Activated CD8-positive, alpha-beta T cell treated with anti-CD3 and anti-CD28 coated beads for 36 hours (primary cell): ENCODE measurements at regions not wholly inside any gene's neighbourhood (a gene's known extent, or its start where the extent isn't known, plus 50 kb on each side); places are given as distances from the start of the nearest gene placed in this dataset.

Experiments used
- ATAC-seq: fragments of 200-7000 bp; cut with Tn5 transposase; one replicate; pipeline ENCODE4 v1.10.0; 2021; ENCODE audit warnings: mild to moderate bottlenecking, moderate library complexity
- CTCF ChIA-PET: fragments of 350-600 bp; sonication (Branson Sonifier 250); formaldehyde crosslinking; loops from one replicate; lab custom pipeline; 2021; ENCODE audit warnings: antibody characterized with exemption; lab: Charles Lee
- POLR2A ChIA-PET: fragments of 350-600 bp; sonication (Branson Sonifier 250); formaldehyde crosslinking; loops from one replicate; lab custom pipeline; 2021; ENCODE audit warnings: antibody characterized with exemption; lab: Charles Lee
- DNase-seq: peaks from one replicate; pipeline ENCODE4 v3.0.0-alpha.2; 2020
- H3K27ac Mint-ChIP-seq: one replicate; pipeline ENCODE4 v1.8.0; 2021; ENCODE audit warnings: mild to moderate bottlenecking, mixed read lengths
- H3K27me3 Mint-ChIP-seq: one replicate; pipeline ENCODE4 v1.8.0; 2021; ENCODE audit warnings: mixed read lengths
- H3K36me3 Mint-ChIP-seq: one replicate; pipeline ENCODE4 v1.8.0; 2021; ENCODE audit warnings: low read depth, mixed read lengths
- H3K4me1 Mint-ChIP-seq: one replicate; pipeline ENCODE4 v1.8.0; 2021; ENCODE audit warnings: low read depth, mixed read lengths
- H3K4me3 Mint-ChIP-seq: one replicate; pipeline ENCODE4 v1.8.0; 2021; ENCODE audit warnings: mild to moderate bottlenecking, moderate library complexity, mixed read lengths
- H3K9me3 Mint-ChIP-seq: one replicate; pipeline ENCODE4 v1.8.0; 2021; ENCODE audit warnings: mixed read lengths
- CTCF ChIP-seq: fragments of 200-600 bp; IDR thresholded peaks from one replicate; pipeline ENCODE4 v1.8.0; 2022; ENCODE audit warnings: antibody characterized with exemption, mild to moderate bottlenecking
- intact Hi-C: fragments of 100-400 bp; cut with micrococcal nuclease; formaldehyde crosslinking; loops from one replicate; pipeline ENCODE4 v1.10.0; 2022

GRCh38 chr6:139628270-139628669 is 253.8 kb upstream of the CITED2 start:
- no peak for TF ChIP-seq CTCF
- no peak for DNase-seq
- Mint-ChIP-seq H3K4me3 (no peak overlapping the region), H3K4me1 (peaks cover 3% of the 10 kb centered on the region), H3K36me3 (no peaks in the 10 kb centered on the region), H3K27ac (no peak overlapping the region), H3K9me3 (no peaks in the 10 kb centered on the region), H3K27me3 (peaks cover 16% of the 10 kb centered on the region)
- no peak for ATAC-seq
- ChIA-PET POLR2A (no interaction called here), CTCF (no interaction called here)
- intact Hi-C loops: no loop called here

- no peak for TF ChIP-seq CTCF
- no peak for DNase-seq
- ChIA-PET POLR2A (no interaction called here), CTCF (no interaction called here)
- Mint-ChIP-seq H3K4me1 (peaks cover 3% of the 10 kb centered on the region), H3K36me3 (no peaks in the 10 kb centered on the region), H3K27me3 (peaks cover 16% of the 10 kb centered on the region), H3K27ac (no peak overlapping the region), H3K9me3 (no peaks in the 10 kb centered on the region), H3K4me3 (no peak overlapping the region)
- intact Hi-C loops: no loop called here
- ATAC-seq: no peak
These were observed 252.6 kb upstream of the CITED2 start for GRCh38 chr6:139627091-139627490.

GRCh38 chr6:139625998-139626975 is 251.8 kb upstream of the CITED2 start:
- intact Hi-C loops: no loop called here
- no peak for DNase-seq
- no peaks in the 10 kb centered on the region for H3K9me3 Mint-ChIP-seq

GRCh38 chr6:139625081-139625939 is 250.9 kb upstream of the CITED2 start:
- Mint-ChIP-seq H3K9me3 (no peaks in the 10 kb centered on the region), H3K4me3 (no peak overlapping the region), H3K27me3 (peaks cover 16% of the 10 kb centered on the region), H3K27ac (no peak overlapping the region), H3K36me3 (no peaks in the 10 kb centered on the region), H3K4me1 (peaks cover 5% of the 10 kb centered on the region)
- no peak for TF ChIP-seq CTCF
- ATAC-seq: no peak
- intact Hi-C loops: no loop called here
- CTCF ChIA-PET: no interaction called here
- POLR2A ChIA-PET: no interaction called here
- no peak for DNase-seq

More at GRCh38 chr6:139625998-139626975, 251.8 kb upstream of the CITED2 start:
- H3K27me3 Mint-ChIP-seq: peaks cover 16% of the 10 kb centered on the region
- no peak for TF ChIP-seq CTCF
- no peak for ATAC-seq
- H3K4me1 Mint-ChIP-seq: peaks cover 3% of the 10 kb centered on the region
- no peaks in the 10 kb centered on the region for H3K36me3 Mint-ChIP-seq
- ChIA-PET POLR2A (no interaction called here), CTCF (no interaction called here)
- H3K4me3 Mint-ChIP-seq: no peak overlapping the region
- no peak overlapping the region for H3K27ac Mint-ChIP-seq
